ENCODE measurements at regions not wholly inside any gene's neighbourhood (a gene's known extent, or its start where the extent isn't known, plus 50 kb on each side); places are given as distances from the start of the nearest gene placed in this dataset.

DNA sequence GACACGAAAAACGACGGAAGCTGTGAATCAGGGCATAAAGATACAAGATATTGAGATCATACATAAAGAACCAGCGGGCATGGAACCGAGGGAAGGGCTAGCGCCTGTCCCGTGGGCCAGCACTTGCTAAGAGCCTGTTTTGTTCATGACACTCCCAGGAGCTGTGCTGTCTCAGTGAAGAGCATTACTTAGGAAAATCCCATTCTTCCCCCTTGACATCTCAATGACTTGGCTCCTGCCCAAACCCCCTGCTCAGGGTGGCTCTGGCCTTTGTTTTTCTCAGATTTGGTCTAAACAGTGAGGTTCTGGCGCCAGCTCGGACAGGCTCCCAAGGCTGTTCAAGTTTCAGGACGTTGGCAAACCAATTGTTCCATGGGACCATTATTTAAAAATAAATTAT is 79.1 kb upstream of the SEC14L1 start:
- Histone ChIP-seq H3K4me3 (no peak overlapping the region), H3K27ac (no peak overlapping the region), H3K9me3 (no peaks in the 10 kb centered on the region), H3K4me1 (peaks cover 4% of the 10 kb centered on the region; the same call in 1 of the 3 replicates), H3K4me2 (no peak overlapping the region)
- POLR2A ChIA-PET = no interaction called here
- no peak for ATAC-seq
- no peak for FAIRE-seq
- no peak for DNase-seq (ENCODE audit: low read depth in 1 of 2, low spot score in 1 of 2)
- TF ChIP-seq CBX8 (IDR thresholded peaks at IDR 0.05) (no peak), POLR2A (IDR thresholded peaks at IDR 0.05; ENCODE audit: low read length) (no peak), RNF2 (IDR thresholded peaks at IDR 0.05; ENCODE audit: borderline replicate concordance, low read depth) (no peak), HOXB13 (CRISPR knock-in tag; IDR thresholded peaks at IDR 0.05; ENCODE audit: low read depth) (no peak), ESRRA (IDR thresholded peaks at IDR 0.05; ENCODE audit: borderline replicate concordance, low read length) (no peak), EHMT2 (IDR thresholded peaks at IDR 0.05; ENCODE audit: low read depth) (no peak), HES2 (IDR thresholded peaks at IDR 0.05) (no peak), ZC3H11A (IDR thresholded peaks at IDR 0.05) (no peak), HDAC2 (IDR thresholded peaks at IDR 0.05) (no peak), MYC (IDR thresholded peaks at IDR 0.05; ENCODE audit: borderline replicate concordance, low read length) (no peak), RFX5 (IDR thresholded peaks at IDR 0.05) (no peak), RAD21 (conservative IDR thresholded peaks at IDR 0.05 in 1 of 2, IDR thresholded peaks at IDR 0.05 in 1 of 2) (no peak), FOSL2 (IDR thresholded peaks at IDR 0.05) (no peak), FOSL2 (CRISPR knock-in tag; IDR thresholded peaks at IDR 0.05) (no peak), SREBF2 (IDR thresholded peaks at IDR 0.05) (no peak), HOXA7 (CRISPR knock-in tag; IDR thresholded peaks at IDR 0.05) (no peak)
- TF ChIP-seq, protein P1, sequence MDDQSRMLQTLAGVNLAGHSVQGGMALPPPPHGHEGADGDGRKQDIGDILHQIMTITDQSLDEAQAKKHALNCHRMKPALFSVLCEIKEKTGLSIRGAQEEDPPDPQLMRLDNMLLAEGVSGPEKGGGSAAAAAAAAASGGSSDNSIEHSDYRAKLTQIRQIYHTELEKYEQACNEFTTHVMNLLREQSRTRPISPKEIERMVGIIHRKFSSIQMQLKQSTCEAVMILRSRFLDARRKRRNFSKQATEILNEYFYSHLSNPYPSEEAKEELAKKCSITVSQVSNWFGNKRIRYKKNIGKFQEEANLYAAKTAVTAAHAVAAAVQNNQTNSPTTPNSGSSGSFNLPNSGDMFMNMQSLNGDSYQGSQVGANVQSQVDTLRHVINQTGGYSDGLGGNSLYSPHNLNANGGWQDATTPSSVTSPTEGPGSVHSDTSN (IDR thresholded peaks at IDR 0.05) = no peak
- CTCF ChIA-PET = interaction anchor here (3.4 to 30.0 kb wide), 2 partner anchors 193 to 244 kb away, joined by 8 to 776 read pairs; partner anchors contain the start of gene MGAT5B
- 77% methylated on average over 10 of the region's 10 CpGs for WGBS (ENCODE audit: missing lambda C conversion rate)

DNA sequence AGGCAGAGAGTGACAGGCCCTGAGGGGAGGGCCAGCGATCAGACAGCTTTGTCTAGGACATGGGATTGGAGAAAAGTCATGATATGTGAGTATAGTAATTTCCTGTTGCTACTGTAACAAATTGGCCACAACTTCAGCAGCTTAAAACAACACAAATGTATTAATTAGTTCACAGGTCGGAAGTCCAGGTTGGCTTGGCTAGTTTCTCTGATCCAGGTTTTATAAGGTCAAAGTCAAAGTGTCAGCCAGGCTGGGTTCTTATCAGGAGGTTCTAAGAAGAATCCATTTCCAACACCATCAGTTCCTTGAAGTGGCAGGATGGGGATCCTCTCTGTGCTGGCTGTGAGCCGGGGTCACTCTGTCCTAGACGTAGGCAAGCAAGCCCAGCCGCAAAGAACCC is 76.2 kb upstream of the SEC14L1 start:
- POLR2A ChIA-PET = interaction anchor here (1.0 kb wide), 1 partner anchor 196 kb away, joined by 3 read pairs; the partner anchor contains the start of gene MGAT5B
- no peak for FAIRE-seq
- Histone ChIP-seq H3K27ac (peak overlapping the region in 1 of 2 experiments; percentile 31; a peak in 2 of 6 replicates), H3K4me1 (peaks cover 5% of the 10 kb centered on the region; the same call in 1 of the 3 replicates), H3K9me3 (no peaks in the 10 kb centered on the region), H3K4me3 (no peak overlapping the region), H3K4me2 (no peak overlapping the region)
- CTCF ChIA-PET = interaction anchor here (0.8 to 30.0 kb wide), 13 partner anchors 9 to 558 kb away, joined by 3 to 776 read pairs (median 3); partner anchors contain the start of gene MGAT5B
- ATAC-seq = no peak
- no peak for DNase-seq (ENCODE audit: low read depth in 1 of 2, low spot score in 1 of 2)
- TF ChIP-seq SREBF2 (IDR thresholded peaks at IDR 0.05) (no peak), ZFP36 (IDR thresholded peaks at IDR 0.05; ENCODE audit: borderline replicate concordance, partially characterized antibody) (no peak), RAD21 (conservative IDR thresholded peaks at IDR 0.05 in 1 of 2, IDR thresholded peaks at IDR 0.05 in 1 of 2) (no peak), ZSCAN20 (CRISPR knock-in tag; IDR thresholded peaks at IDR 0.05) (no peak)
- TF ChIP-seq, protein P2, sequence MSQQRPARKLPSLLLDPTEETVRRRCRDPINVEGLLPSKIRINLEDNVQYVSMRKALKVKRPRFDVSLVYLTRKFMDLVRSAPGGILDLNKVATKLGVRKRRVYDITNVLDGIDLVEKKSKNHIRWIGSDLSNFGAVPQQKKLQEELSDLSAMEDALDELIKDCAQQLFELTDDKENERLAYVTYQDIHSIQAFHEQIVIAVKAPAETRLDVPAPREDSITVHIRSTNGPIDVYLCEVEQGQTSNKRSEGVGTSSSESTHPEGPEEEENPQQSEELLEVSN (IDR thresholded peaks at IDR 0.05; ENCODE audit: borderline replicate concordance, low read depth) = no peak
- 79% methylated on average over 5 of the region's 5 CpGs for whole genome bisulfite sequencing (ENCODE audit: missing lambda C conversion rate)

GRCh38 chr17:77066165-77066564 is 74.6 kb upstream of the SEC14L1 start:
- CTCF ChIA-PET = interaction anchor here (0.6 to 30.0 kb wide), 95 partner anchors 10 to 1713 kb away, joined by 3 to 776 read pairs (median 5); partner anchors contain the start of genes AANAT and MGAT5B
- FAIRE-seq = no peak
- H3K27ac ChIP-seq = peak overlapping the region; percentile 23 to 76; a peak in 4 of 6 replicates
- peaks cover 5% of the 10 kb centered on the region; the same call in 1 of the 3 replicates for H3K4me1 ChIP-seq
- no peak overlapping the region for H3K4me3 ChIP-seq
- no peak for TF ChIP-seq CEBPB (IDR thresholded peaks at IDR 0.05)
- no peak for TF ChIP-seq REST (IDR thresholded peaks at IDR 0.05)
- no peak for TF ChIP-seq NR3C1 (IDR thresholded peaks at IDR 0.05)
- no peak for TF ChIP-seq HOXA7 (CRISPR knock-in tag; IDR thresholded peaks at IDR 0.05)
- no peak for TF ChIP-seq SREBF2 (IDR thresholded peaks at IDR 0.05)
- TF ChIP-seq RNF2 (IDR thresholded peaks at IDR 0.05; ENCODE audit: borderline replicate concordance, low read depth) = no peak
- TF ChIP-seq CHD2 (IDR thresholded peaks at IDR 0.05; ENCODE audit: low read length, partially characterized antibody) = no peak
- TF ChIP-seq, protein P1 (IDR thresholded peaks at IDR 0.05) = no peak
- no peak overlapping the region for H3K4me2 ChIP-seq
- peak; percentile 43 to 63 for ATAC-seq
- POLR2A ChIA-PET = interaction anchor here (1.5 kb wide), 1 partner anchor 198 kb away, joined by 4 read pairs; the partner anchor contains the start of gene MGAT5B
- 61% methylated on average over 2 of the region's 2 CpGs for WGBS (ENCODE audit: missing lambda C conversion rate)
- H3K9me3 ChIP-seq = no peaks in the 10 kb centered on the region
- DNase-seq (ENCODE audit: low read depth in 1 of 2, low spot score in 1 of 2) = no peak

All from A549 (cell line).